GM04503 (cell line): ENCODE measurements at regions not wholly inside any gene's neighbourhood (a gene's known extent, or its start where the extent isn't known, plus 50 kb on each side); places are given as distances from the start of the nearest gene placed in this dataset.

Experiments used
- DNase-seq: peaks from one replicate; pipeline ENCODE4 v3.0.0-alpha.2; 2012; ENCODE audit warnings: low read depth

GRCh38 chr3:10738688-10739372, 77.2 kb upstream of the SLC6A11 start:
- peak; percentile 10 for DNase-seq

GRCh38 chr3:10740954-10741353, 75.1 kb upstream of the SLC6A11 start:
- DNase-seq = no peak

GRCh38 chr3:10741891-10742671, 73.9 kb upstream of the SLC6A11 start:
- no peak for DNase-seq

DNA sequence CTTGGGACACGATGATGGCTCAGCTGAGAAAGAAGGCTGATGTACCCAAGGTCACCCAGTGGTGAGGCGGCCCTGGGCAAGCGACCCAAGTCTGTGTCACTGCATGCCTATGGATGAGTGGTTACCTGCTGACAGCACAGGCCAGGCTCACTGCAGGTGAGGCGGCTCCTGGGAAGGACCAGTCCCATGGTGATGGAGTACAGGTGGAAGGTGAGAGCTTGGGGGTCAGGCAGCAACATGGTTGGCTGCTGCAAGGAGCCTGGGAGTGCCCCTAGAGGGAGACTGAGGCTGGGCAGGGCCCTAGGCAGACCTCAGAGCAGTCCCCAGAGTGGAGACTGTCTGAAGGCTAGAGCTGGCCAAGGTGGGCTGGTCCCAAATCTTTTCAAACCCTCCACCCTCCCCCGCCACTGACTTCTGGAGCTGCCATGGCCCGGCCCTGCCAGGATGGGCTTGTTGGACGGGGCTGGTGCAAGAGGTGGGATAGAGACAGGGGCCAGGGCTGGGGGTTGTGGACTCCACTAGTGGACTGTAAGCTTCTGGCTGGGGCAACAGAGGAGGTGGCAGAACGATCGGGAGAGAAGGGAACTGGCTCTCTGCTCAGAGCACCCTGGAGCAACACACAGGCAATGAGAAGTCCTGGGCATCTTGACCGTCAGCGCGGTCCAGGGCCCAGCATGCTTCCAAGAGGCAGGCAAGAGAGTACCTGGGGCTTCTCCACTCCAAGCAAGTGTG, 72.5 kb upstream of the SLC6A11 start:
- DNase-seq = no peak

- no peak for DNase-seq
Measured at GRCh38 chr3:10744098-10744465, 71.9 kb upstream of the SLC6A11 start.

DNA sequence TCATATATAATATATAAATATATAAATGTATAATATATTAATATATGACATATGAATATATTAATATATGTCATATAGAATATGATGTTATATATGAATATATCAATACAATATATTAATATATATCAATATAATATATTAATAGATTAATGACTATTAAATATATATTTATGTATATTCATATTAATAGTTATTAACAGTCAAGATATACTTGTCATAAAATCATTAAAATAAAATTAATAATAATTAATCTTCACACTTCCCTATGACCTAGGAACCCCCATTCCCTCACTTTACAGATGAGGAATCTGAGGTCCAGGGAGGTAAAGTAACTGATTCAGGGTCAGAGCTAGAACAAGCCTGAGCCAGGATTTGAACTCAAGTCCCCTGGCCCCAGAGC, 70.6 kb upstream of the SLC6A11 start:
- DNase-seq = no peak

- DNase-seq = no peak
Measured at GRCh38 chr3:10746001-10746400, 70.0 kb upstream of the SLC6A11 start.

GRCh38 chr3:10746684-10747083, 69.3 kb upstream of the SLC6A11 start:
- DNase-seq = no peak

- no peak for DNase-seq
Measured at GRCh38 chr3:10747341-10747740, 68.7 kb upstream of the SLC6A11 start.

- no peak for DNase-seq
Measured at GRCh38 chr3:10748040-10748439, 68.0 kb upstream of the SLC6A11 start.

GRCh38 chr3:10753964-10754363, 62.1 kb upstream of the SLC6A11 start:
- no peak for DNase-seq

DNA sequence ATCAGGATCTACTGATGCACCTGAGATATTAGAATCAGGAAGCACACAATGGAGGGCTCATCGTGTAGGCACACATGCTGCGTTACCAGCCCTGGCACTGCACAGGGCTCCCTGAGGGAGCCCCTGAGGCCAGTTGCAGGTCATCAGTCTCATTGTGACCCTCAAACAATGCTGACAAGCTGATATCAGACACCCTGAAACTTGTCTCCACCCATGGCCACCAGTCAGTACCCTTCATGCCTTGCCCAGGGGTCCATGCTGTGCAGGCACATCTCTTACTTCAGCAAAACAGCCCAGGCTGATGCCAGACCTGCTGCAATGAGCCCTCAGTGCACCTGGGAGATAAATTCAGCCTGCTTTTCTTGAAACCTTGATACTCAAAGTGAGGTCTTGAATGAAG, 59.5 kb upstream of the SLC6A11 start:
- no peak for DNase-seq

GRCh38 chr3:10757021-10757820, 58.8 kb upstream of the SLC6A11 start:
- no peak for DNase-seq

DNA sequence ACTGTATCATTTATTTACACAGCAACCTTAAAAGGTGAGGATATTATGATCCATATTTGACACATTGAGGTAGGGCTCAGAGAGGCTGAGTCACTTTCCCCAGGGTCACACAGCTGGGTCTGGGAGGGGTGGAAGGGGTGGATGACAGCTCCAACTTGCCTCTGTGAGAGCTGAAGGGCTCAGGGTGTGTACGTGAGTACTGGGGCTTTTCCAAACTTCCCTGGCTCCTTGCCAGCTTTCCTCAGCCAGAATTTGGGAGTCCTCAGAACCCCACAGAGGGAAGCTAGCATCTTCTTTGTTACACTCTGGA, 58.3 kb upstream of the SLC6A11 start:
- DNase-seq = no peak

DNA sequence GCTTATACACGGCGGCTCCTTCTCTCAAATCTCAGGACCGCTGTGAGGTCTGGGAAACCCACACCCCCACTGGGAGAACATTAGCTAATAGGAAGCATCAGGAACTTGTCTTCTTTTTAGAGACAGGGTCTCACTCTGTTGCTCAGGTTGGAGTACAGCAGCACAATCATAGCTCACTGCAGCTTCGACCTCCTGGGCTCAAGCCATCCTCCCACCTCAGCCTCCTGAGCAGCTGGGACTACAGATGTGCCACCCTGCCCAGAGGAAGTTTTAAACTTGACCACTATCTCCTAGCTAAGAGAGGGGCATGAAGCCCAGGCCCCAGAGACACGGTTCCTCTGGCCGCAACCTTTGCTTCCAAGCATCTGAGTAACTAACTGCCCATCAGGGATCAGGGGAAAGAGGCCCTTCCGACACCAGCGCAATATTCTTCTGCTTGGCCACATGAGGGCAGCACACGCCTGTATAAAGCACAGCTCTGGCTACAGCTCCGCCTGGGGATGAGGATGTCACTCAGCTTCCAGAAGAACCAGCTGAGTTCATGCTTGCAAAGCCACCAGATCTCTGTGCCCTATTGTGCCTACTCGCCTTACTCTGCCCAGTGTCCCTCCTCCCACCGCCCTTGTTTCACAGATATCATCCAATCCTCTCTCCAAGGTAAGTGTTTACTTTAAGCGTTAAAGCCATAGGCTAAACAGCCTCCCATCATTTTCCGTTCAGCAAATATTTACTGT, 57.6 kb upstream of the SLC6A11 start:
- peak; percentile 14 for DNase-seq

DNA sequence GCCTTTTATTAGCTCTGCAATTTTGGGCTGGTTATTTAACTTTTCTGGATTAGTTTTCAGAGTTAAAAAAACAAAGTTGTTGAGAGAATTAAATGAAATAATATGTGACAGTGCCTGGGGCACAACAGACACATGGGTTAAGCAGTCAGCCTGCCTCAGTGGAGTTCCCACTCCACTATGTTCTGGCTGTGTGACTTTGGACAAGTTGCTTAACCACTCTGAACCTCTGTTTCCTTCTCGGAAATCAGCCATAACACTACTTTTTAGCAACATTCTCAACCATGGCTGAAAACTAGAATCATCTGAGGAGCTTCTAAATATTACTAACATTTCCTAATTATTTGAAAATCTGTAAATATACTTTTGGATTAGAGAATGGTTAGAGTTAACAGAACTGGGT, 56.5 kb upstream of the SLC6A11 start:
- DNase-seq = no peak

DNA sequence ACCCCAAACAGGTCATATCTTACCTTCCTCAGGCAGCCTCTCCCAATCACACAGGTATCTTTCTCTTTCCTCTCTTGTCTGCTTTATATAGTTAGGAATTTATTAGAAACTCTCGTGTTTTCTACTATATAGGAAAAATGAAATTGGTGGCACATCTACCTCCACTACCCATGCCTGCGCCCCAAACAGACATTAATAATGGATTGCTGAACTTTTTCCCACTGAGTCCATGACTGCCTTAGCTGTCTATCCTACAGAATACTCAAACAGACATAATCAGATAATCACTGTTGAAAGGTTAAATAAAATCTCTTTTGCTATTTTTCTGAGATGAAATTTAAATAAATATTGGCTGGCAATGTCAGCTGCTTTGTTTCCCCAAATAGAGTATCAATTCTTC, 55.8 kb upstream of the SLC6A11 start:
- no peak for DNase-seq

DNA sequence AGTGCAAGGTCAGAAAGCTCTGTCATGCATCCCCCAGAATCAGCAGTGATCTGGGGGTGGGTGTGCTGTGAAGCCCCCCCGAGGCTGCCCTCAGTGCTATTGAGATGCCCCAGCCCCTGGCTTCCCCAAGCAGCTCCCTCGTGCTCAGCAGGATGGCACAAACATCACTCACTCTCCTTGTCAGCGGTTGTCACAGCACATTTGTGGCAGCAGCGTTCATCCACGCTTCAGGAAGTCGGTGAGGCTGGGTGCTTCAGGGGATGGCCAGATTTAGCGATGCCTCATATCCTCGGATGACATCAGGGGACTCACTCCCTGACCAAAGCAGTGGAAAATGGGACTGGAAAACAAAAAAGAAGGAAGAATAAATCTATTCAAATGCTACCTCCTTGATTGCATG, 54.4 kb upstream of the SLC6A11 start:
- DNase-seq = no peak

GRCh38 chr3:10762116-10762515, 53.9 kb upstream of the SLC6A11 start:
- no peak for DNase-seq

- DNase-seq = no peak
Measured at GRCh38 chr3:10762611-10763247, 53.3 kb upstream of the SLC6A11 start.

- no peak for DNase-seq
Measured at GRCh38 chr3:10763248-10763620, 52.8 kb upstream of the SLC6A11 start.
